Sigmoid colon (tissue), 6 donors: ENCODE measurements at regions not wholly inside any gene's neighbourhood (a gene's known extent, or its start where the extent isn't known, plus 50 kb on each side); places are given as distances from the start of the nearest gene placed in this dataset.

Experiments used
- DNase-seq: peaks from one replicate; pipeline ENCODE4 v3.0.0-alpha.2; 2019
- H3K27ac ChIP-seq, 4 donors: fragments of 200-600 bp; sonication (generic); one replicate each; pipeline ENCODE4 v1.5.1; 2016 to 2019; ENCODE audit warnings: mild to moderate bottlenecking in 1 of 4
- H3K27me3 ChIP-seq, 3 donors: fragments of 200-600 bp; sonication (generic); one replicate each; pipeline ENCODE4 v1.5.1; 2019; ENCODE audit warnings: mild to moderate bottlenecking in 1 of 3
- H3K36me3 ChIP-seq, 4 donors: fragments of 200-600 bp; sonication (generic); one replicate each; pipeline ENCODE4 v1.5.1; 2016 to 2019
- H3K4me1 ChIP-seq, 4 donors: fragments of 200-600 bp; sonication (generic); one replicate each; pipeline ENCODE4 v1.5.1; 2017 to 2019
- H3K4me3 ChIP-seq, 4 donors: fragments of 200-600 bp; sonication (generic); one replicate each; pipeline ENCODE4 v1.5.1; 2017 to 2019; ENCODE audit warnings: mild to moderate bottlenecking in 2 of 4, moderate library complexity in 1 of 4
- H3K9me3 ChIP-seq, 4 donors: fragments of 200-600 bp in 3 of 4; sonication (generic) in 3 of 4; one replicate each; pipeline versions ENCODE4 v1.5.1 to v1.6.1; 2013 to 2019
- CTCF ChIP-seq, 4 experiments: fragments of 450-650 bp in 3 of 4; fragments of 200-600 bp in 1 of 4; IDR thresholded peaks; one replicate each; pipeline ENCODE4 v1.5.1; 2016 to 2019; ENCODE audit warnings: antibody characterized with exemption in 4 of 4, mild to moderate bottlenecking in 3 of 4, moderate library complexity in 2 of 4
- EP300 ChIP-seq, 4 donors: sonication (generic); formaldehyde crosslinking; IDR thresholded peaks; one replicate each; pipeline ENCODE4 v1.6.1; 2017; ENCODE audit warnings: antibody characterized with exemption in 4 of 4
- POLR2A ChIP-seq, 2 donors: fragments of 450-650 bp; IDR thresholded peaks; one replicate each; pipeline ENCODE4 v1.6.1; 2016; ENCODE audit warnings: antibody characterized with exemption in 2 of 2, mild to moderate bottlenecking in 2 of 2, moderate library complexity in 2 of 2
- POLR2AphosphoS5 ChIP-seq, 4 donors: sonication (generic); formaldehyde crosslinking; IDR thresholded peaks; one replicate each; pipeline ENCODE4 v1.6.1; 2017; ENCODE audit warnings: antibody characterized with exemption in 4 of 4
- whole genome bisulfite sequencing, 2 donors: extraction: QIAGEN DNeasy Blood & Tissue Kit; methylation state at CpG; one replicate each; pipeline ENCODE4 v1.1.7; 2013; 5-methylcytosine and 5-hydroxymethylcytosine counted together
- intact Hi-C: fragments of 100-400 bp; cut with DNase I; formaldehyde crosslinking; loops from one replicate; pipeline ENCODE4 v1.15.1; 2023
- donor health status: healthy with polysubstance abuse.
- donor health status: healthy.

GRCh38 chr4:96895826-96896225 lies 1055.9 kb downstream of the PDHA2 start:
- WGBS, 2 donors: 91 to 95% methylated on average over 1 of the region's 1 CpG
- no peak overlapping the region for H3K27ac ChIP-seq
- no peaks in the 10 kb centered on the region for H3K4me1 ChIP-seq
- no peaks in the 10 kb centered on the region for H3K27me3 ChIP-seq
- DNase-seq: no peak
- H3K36me3 ChIP-seq: no peaks in the 10 kb centered on the region
- intact Hi-C loops: no loop called here
- no peaks in the 10 kb centered on the region for H3K9me3 ChIP-seq
- TF ChIP-seq POLR2A (IDR thresholded peaks at IDR 0.05) (no peak), POLR2AphosphoS5 (IDR thresholded peaks at IDR 0.05) (no peak), EP300 (IDR thresholded peaks at IDR 0.05) (no peak), CTCF (IDR thresholded peaks at IDR 0.05) (no peak)
- H3K4me3 ChIP-seq: no peak overlapping the region

GRCh38 chr4:96912716-96913115 lies 1072.8 kb downstream of the PDHA2 start:
- 93% methylated on average over 3 of the region's 3 CpGs for WGBS, 2 donors
- TF ChIP-seq CTCF (IDR thresholded peaks at IDR 0.05): no peak
- no peak for TF ChIP-seq EP300 (IDR thresholded peaks at IDR 0.05)
- TF ChIP-seq POLR2A (IDR thresholded peaks at IDR 0.05): no peak
- TF ChIP-seq POLR2AphosphoS5 (IDR thresholded peaks at IDR 0.05): no peak

GRCh38 chr4:96913441-96914080 lies 1073.7 kb downstream of the PDHA2 start:
- intact Hi-C loops: no loop called here
- Histone ChIP-seq H3K4me3 (no peak overlapping the region), H3K9me3 (no peaks in the 10 kb centered on the region), H3K4me1 (no peaks in the 10 kb centered on the region), H3K27me3 (no peaks in the 10 kb centered on the region), H3K27ac (no peak overlapping the region), H3K36me3 (no peaks in the 10 kb centered on the region)
- 79 to 80% methylated on average over 2 of the region's 2 CpGs for WGBS, 2 donors
- no peak for DNase-seq
- TF ChIP-seq CTCF (IDR thresholded peaks at IDR 0.05): no peak
- TF ChIP-seq POLR2A (IDR thresholded peaks at IDR 0.05): no peak
- TF ChIP-seq POLR2AphosphoS5 (IDR thresholded peaks at IDR 0.05): no peak
- no peak for TF ChIP-seq EP300 (IDR thresholded peaks at IDR 0.05)

More at GRCh38 chr4:96912716-96913115, 1072.8 kb downstream of the PDHA2 start:
- no peaks in the 10 kb centered on the region for H3K36me3 ChIP-seq
- H3K27ac ChIP-seq: no peak overlapping the region
- no peaks in the 10 kb centered on the region for H3K4me1 ChIP-seq
- no peaks in the 10 kb centered on the region for H3K27me3 ChIP-seq
- DNase-seq: no peak
- intact Hi-C loops: no loop called here
- no peak overlapping the region for H3K4me3 ChIP-seq
- H3K9me3 ChIP-seq: no peaks in the 10 kb centered on the region

GRCh38 chr4:96916711-96917110 lies 1076.8 kb downstream of the PDHA2 start:
- H3K9me3 ChIP-seq: peaks cover 0 to 4% (median 0%) of the 10 kb centered on the region in 4 donors
- H3K4me1 ChIP-seq: no peaks in the 10 kb centered on the region
- H3K4me3 ChIP-seq: no peak overlapping the region
- 70 to 73% methylated on average over 5 of the region's 5 CpGs for WGBS, 2 donors
- intact Hi-C loops: no loop called here
- H3K36me3 ChIP-seq: no peaks in the 10 kb centered on the region
- H3K27ac ChIP-seq: no peak overlapping the region
- no peak for DNase-seq
- no peak for TF ChIP-seq POLR2A (IDR thresholded peaks at IDR 0.05)
- no peak for TF ChIP-seq POLR2AphosphoS5 (IDR thresholded peaks at IDR 0.05)
- TF ChIP-seq EP300 (IDR thresholded peaks at IDR 0.05): no peak
- TF ChIP-seq CTCF (IDR thresholded peaks at IDR 0.05): no peak
- H3K27me3 ChIP-seq: no peaks in the 10 kb centered on the region

- WGBS, 2 donors: 94% methylated on average over 6 of the region's 6 CpGs
- no peaks in the 10 kb centered on the region for H3K9me3 ChIP-seq
- H3K27me3 ChIP-seq: no peaks in the 10 kb centered on the region
- TF ChIP-seq CTCF (IDR thresholded peaks at IDR 0.05): no peak
- TF ChIP-seq EP300 (IDR thresholded peaks at IDR 0.05): no peak
- TF ChIP-seq POLR2AphosphoS5 (IDR thresholded peaks at IDR 0.05): no peak
- no peak overlapping the region for H3K4me3 ChIP-seq
- H3K4me1 ChIP-seq: no peaks in the 10 kb centered on the region
- DNase-seq: no peak
- H3K36me3 ChIP-seq: no peaks in the 10 kb centered on the region
- intact Hi-C loops: no loop called here
- no peak overlapping the region for H3K27ac ChIP-seq
Observed at GRCh38 chr4:96936886-96937285, 1097.0 kb downstream of the PDHA2 start.
